Trophoblast cell (in vitro differentiated cells and primary cell): ENCODE measurements at regions not wholly inside any gene's neighbourhood (a gene's known extent, or its start where the extent isn't known, plus 50 kb on each side); places are given as distances from the start of the nearest gene placed in this dataset.
"Not testable (repeated sequence)": the region's sequence is repeated elsewhere in the genome, so short reads cannot be mapped to it uniquely, and the experiment has no call there.

Experiments
- DNase-seq, 2 donors: peaks; one replicate each; pipeline ENCODE4 v3.0.0-alpha.2; 2016
- H2AFZ ChIP-seq: 2 replicates; pipeline ENCODE4 v1.6.1; 2013; ENCODE audit warnings: low read length, moderate library complexity, mild to moderate bottlenecking; ENCODE audit not compliant: insufficient read depth, poor library complexity
- H2AK5ac ChIP-seq: 2 replicates; pipeline ENCODE4 v1.6.1; 2013; ENCODE audit warnings: mild to moderate bottlenecking, low read length
- H2BK120ac ChIP-seq: 2 replicates; pipeline ENCODE4 v1.6.1; 2013; ENCODE audit warnings: low read length, mild to moderate bottlenecking, moderate library complexity; ENCODE audit not compliant: insufficient read depth, poor library complexity
- H2BK12ac ChIP-seq: 2 replicates; pipeline ENCODE4 v1.6.1; 2013; ENCODE audit warnings: mild to moderate bottlenecking, low read length, moderate library complexity
- H2BK5ac ChIP-seq: 2 replicates; pipeline ENCODE4 v1.6.1; 2013; ENCODE audit warnings: low read length, low read depth, moderate library complexity, mild to moderate bottlenecking; ENCODE audit not compliant: poor library complexity
- H3K14ac ChIP-seq: 2 replicates; pipeline ENCODE4 v1.6.1; 2013; ENCODE audit warnings: mild to moderate bottlenecking, low read length
- H3K18ac ChIP-seq: 2 replicates; pipeline ENCODE4 v1.6.1; 2013; ENCODE audit warnings: mild to moderate bottlenecking, low read length
- H3K23ac ChIP-seq: 2 replicates; pipeline ENCODE4 v1.6.1; 2013; ENCODE audit warnings: low read length
- H3K27ac ChIP-seq: 2 replicates; pipeline ENCODE4 v1.5.1; 2013; ENCODE audit warnings: low read depth, mild to moderate bottlenecking, inconsistent platforms, low read length, moderate library complexity
- H3K27me3 ChIP-seq: 2 replicates; pipeline ENCODE4 v1.6.1; 2013; ENCODE audit warnings: inconsistent platforms, mild to moderate bottlenecking, low read length, moderate library complexity; ENCODE audit not compliant: insufficient read depth
- H3K36me3 ChIP-seq, 2 experiments: 1 replicate in 1 of 2; 2 replicates in 1 of 2; pipeline ENCODE4 v1.6.1; 2013; ENCODE audit warnings: low read length in 2 of 2, mild to moderate bottlenecking in 2 of 2, moderate library complexity in 1 of 2; ENCODE audit not compliant: insufficient read depth in 2 of 2, control insufficient read depth in 1 of 2
- H3K4ac ChIP-seq: 2 replicates; pipeline ENCODE4 v1.6.1; 2013; ENCODE audit warnings: low read depth, mild to moderate bottlenecking, low read length, moderate library complexity
- H3K4me1 ChIP-seq, 2 experiments: 1 replicate in 1 of 2; 2 replicates in 1 of 2; pipeline ENCODE4 v1.6.1; 2013; ENCODE audit warnings: low read length in 2 of 2, mild to moderate bottlenecking in 2 of 2, moderate library complexity in 1 of 2; ENCODE audit not compliant: insufficient read depth in 2 of 2, control insufficient read depth in 1 of 2
- H3K4me2 ChIP-seq: 2 replicates; pipeline ENCODE4 v1.6.1; 2013; ENCODE audit warnings: inconsistent platforms, mild to moderate bottlenecking, low read length, moderate library complexity
- H3K4me3 ChIP-seq: 2 replicates; pipeline ENCODE4 v1.5.1; 2013; ENCODE audit warnings: mild to moderate bottlenecking, low read depth, low read length, inconsistent platforms
- H3K79me1 ChIP-seq: one replicate; pipeline ENCODE4 v1.6.1; 2013; ENCODE audit warnings: low read length
- H3K79me2 ChIP-seq: 2 replicates; pipeline ENCODE4 v1.6.1; 2013; ENCODE audit warnings: low read length, mild to moderate bottlenecking; ENCODE audit not compliant: control insufficient read depth, insufficient read depth, poor library complexity
- H3K9ac ChIP-seq: 2 replicates; pipeline ENCODE4 v1.6.1; 2013; ENCODE audit warnings: mild to moderate bottlenecking, low read length
- H3K9me3 ChIP-seq: 2 replicates; pipeline ENCODE4 v1.6.1; 2013; ENCODE audit warnings: low read depth, mild to moderate bottlenecking, control low read depth, inconsistent platforms, low read length; ENCODE audit not compliant: insufficient read depth
- H4K12ac ChIP-seq: 2 replicates; pipeline ENCODE4 v1.6.1; 2013; ENCODE audit warnings: low read depth, mild to moderate bottlenecking, low read length, moderate library complexity
- H4K8ac ChIP-seq: 2 replicates; pipeline ENCODE4 v1.6.1; 2013; ENCODE audit warnings: low read depth, mild to moderate bottlenecking, low read length, moderate library complexity
- H4K91ac ChIP-seq: one replicate; pipeline ENCODE4 v1.6.1; 2013; ENCODE audit warnings: low read depth, mild to moderate bottlenecking, low read length, moderate library complexity
- WGBS: extraction: QIAGEN DNeasy Blood & Tissue Kit; methylation state at CpG from one replicate; pipeline ENCODE4 v1.1.7; 2013; ENCODE audit warnings: missing lambda C conversion rate; ENCODE audit not compliant: insufficient read length, insufficient coverage; ENCODE audit errors: extremely low coverage; 5-methylcytosine and 5-hydroxymethylcytosine counted together

DNA sequence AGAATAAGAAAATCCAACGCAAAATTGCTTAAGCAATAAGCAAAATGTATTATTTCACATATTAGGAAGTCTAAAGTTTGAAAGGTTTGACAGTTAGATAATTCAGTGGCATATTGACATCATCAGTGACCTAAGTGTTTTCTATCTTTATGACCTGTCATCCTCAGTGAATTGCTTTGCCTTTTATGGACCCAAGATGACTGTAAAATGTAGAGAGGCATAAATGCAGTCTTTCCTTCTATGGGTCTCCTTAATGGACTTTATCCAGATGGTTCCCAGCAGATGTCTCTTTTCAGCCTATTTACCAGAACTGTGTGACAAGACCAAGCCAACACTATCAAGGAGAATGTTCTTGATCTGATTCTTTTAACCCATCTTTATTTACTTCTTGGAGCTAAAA, 192.9 kb downstream of the SPDYE17 start:
- not testable (repeated sequence) for H2BK120ac ChIP-seq, H2AFZ ChIP-seq, H3K36me3 ChIP-seq, H3K27ac ChIP-seq, DNase-seq, H3K79me2 ChIP-seq, H3K14ac ChIP-seq, H2AK5ac ChIP-seq, H2BK5ac ChIP-seq, H3K4me1 ChIP-seq, H3K4me3 ChIP-seq, H3K79me1 ChIP-seq, H3K9ac ChIP-seq, H4K12ac ChIP-seq, H3K4me2 ChIP-seq, H4K91ac ChIP-seq, H2BK12ac ChIP-seq, H3K27me3 ChIP-seq, H3K23ac ChIP-seq, H3K4ac ChIP-seq, H4K8ac ChIP-seq, H3K18ac ChIP-seq, H3K9me3 ChIP-seq
- WGBS: no CpG with 5 or more reads among the region's 1 CpG

DNA sequence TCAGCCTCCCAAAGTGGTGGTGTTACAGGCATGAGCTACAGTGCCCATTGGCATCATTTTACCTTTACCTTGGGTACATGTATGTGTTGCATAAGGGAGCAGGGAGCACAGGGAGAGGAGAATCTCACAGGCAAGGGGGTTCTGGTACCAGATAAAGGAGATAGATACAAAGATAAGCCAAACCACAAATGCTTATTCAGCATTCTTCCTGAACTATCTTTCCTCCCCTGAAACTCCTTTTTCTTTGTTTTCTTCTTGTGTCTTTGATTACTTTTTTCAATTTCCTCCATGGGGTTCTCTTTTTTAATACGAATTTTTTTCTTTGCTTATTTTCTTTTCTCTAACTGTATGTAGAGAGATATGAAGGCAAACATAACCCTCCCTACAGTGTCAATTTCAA, 193.8 kb downstream of the SPDYE17 start:
- no CpG with 5 or more reads among the region's 1 CpG for WGBS
- H2BK5ac ChIP-seq, H3K36me3 ChIP-seq, H3K27ac ChIP-seq, H3K9ac ChIP-seq, H3K9me3 ChIP-seq, H3K27me3 ChIP-seq, H3K4me3 ChIP-seq, H3K14ac ChIP-seq, H3K18ac ChIP-seq, H3K23ac ChIP-seq, H2BK120ac ChIP-seq, H2AK5ac ChIP-seq, H4K91ac ChIP-seq, H2BK12ac ChIP-seq, H4K8ac ChIP-seq, H2AFZ ChIP-seq, H3K4me1 ChIP-seq, H3K4ac ChIP-seq, H3K79me1 ChIP-seq, DNase-seq, H3K79me2 ChIP-seq, H4K12ac ChIP-seq, H3K4me2 ChIP-seq: not testable (repeated sequence)

DNA sequence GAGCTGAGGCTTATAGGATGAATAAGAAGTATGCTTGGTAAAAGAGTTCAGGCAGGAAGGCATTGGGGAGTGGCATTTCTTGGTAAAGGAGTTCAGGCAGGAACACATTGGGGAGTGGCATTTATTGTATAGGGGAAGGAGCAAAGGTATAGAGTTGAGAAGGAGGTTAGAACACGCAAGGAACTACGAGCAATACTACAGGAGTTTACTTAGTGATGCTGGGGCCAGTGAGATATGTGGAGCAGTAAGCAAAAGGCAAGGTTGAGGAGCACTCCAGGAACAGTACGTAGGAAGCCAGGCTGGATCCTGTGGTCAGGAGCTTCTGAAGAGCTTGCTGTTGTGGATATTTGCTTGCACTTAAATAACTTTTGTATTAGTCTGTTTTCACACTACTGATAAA, 202.2 kb upstream of the POMZP3 start:
- H3K4me3 ChIP-seq, H3K36me3 ChIP-seq, H3K9ac ChIP-seq, H4K91ac ChIP-seq, H4K8ac ChIP-seq, H2AK5ac ChIP-seq, H3K4me2 ChIP-seq, H3K18ac ChIP-seq, H3K14ac ChIP-seq, H3K79me2 ChIP-seq, H4K12ac ChIP-seq, H2AFZ ChIP-seq, H3K4ac ChIP-seq, H3K23ac ChIP-seq, DNase-seq, H3K4me1 ChIP-seq, H3K9me3 ChIP-seq, H2BK120ac ChIP-seq, H2BK5ac ChIP-seq, H2BK12ac ChIP-seq, H3K79me1 ChIP-seq, H3K27me3 ChIP-seq, H3K27ac ChIP-seq: not testable (repeated sequence)
- no CpG with 5 or more reads among the region's 3 CpGs for WGBS

DNA sequence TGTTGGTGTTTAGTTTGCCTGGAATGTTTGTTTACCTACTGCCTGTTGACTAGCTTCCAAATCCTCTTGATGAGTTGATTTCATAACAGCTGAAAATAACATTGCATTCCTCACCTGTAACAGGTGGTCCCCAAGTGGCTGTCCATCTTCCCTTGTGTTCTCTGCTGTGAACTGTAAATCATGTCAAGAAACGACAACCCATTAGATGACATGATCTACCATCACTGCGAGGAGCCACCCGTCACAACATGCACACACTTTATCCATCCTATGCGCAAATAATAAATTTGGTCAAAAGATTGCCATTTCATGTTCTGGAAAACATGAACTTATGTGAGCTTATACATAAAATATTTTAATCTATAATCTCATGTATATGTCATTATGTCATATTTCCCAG, 199.1 kb upstream of the POMZP3 start:
- not testable (repeated sequence) for H3K27me3 ChIP-seq, H4K8ac ChIP-seq, H3K4me1 ChIP-seq, H4K12ac ChIP-seq, H3K18ac ChIP-seq, H3K9ac ChIP-seq, H3K4me3 ChIP-seq, H2BK12ac ChIP-seq, H2BK120ac ChIP-seq, H3K79me2 ChIP-seq, H2AFZ ChIP-seq, H3K4ac ChIP-seq, H2AK5ac ChIP-seq, H3K27ac ChIP-seq, DNase-seq, H2BK5ac ChIP-seq, H3K9me3 ChIP-seq, H3K79me1 ChIP-seq, H3K36me3 ChIP-seq, H3K14ac ChIP-seq, H3K4me2 ChIP-seq, H3K23ac ChIP-seq, H4K91ac ChIP-seq
- WGBS: no CpG with 5 or more reads among the region's 4 CpGs

DNA sequence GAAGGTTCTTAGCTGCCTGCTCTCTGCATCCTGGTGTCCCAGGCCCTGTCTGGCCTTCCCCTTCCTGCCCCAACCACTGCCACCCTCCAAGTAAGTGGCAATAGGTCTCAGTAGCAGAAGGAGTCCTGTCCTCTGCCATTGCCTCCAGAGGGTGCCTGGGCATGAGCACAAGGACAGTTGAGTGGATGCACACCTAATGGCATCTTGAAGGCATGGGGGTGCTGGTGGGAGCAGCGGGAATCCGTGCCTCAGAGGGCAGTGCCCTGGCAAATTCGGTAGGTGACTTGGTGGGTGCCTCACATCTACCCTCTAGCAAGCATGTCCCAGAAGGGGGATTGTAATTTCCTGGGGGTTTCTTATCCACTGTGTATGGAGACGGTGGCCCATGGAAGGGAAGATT, 182.8 kb upstream of the POMZP3 start:
- not testable (repeated sequence) for H3K36me3 ChIP-seq, H4K91ac ChIP-seq, H4K8ac ChIP-seq, H3K79me2 ChIP-seq, H2AK5ac ChIP-seq, H3K79me1 ChIP-seq, H4K12ac ChIP-seq, H3K27ac ChIP-seq, H3K18ac ChIP-seq, H3K9me3 ChIP-seq, H3K4me2 ChIP-seq, H2BK12ac ChIP-seq, H3K14ac ChIP-seq, H2BK120ac ChIP-seq, H2AFZ ChIP-seq, H3K4ac ChIP-seq, DNase-seq, H3K4me3 ChIP-seq, H3K9ac ChIP-seq, H3K4me1 ChIP-seq, H2BK5ac ChIP-seq, H3K27me3 ChIP-seq, H3K23ac ChIP-seq
- no CpG with 5 or more reads among the region's 4 CpGs for WGBS
